ENCODE measurements at regions not wholly inside any gene's neighbourhood (a gene's known extent, or its start where the extent isn't known, plus 50 kb on each side); places are given as distances from the start of the nearest gene placed in this dataset.

DNA sequence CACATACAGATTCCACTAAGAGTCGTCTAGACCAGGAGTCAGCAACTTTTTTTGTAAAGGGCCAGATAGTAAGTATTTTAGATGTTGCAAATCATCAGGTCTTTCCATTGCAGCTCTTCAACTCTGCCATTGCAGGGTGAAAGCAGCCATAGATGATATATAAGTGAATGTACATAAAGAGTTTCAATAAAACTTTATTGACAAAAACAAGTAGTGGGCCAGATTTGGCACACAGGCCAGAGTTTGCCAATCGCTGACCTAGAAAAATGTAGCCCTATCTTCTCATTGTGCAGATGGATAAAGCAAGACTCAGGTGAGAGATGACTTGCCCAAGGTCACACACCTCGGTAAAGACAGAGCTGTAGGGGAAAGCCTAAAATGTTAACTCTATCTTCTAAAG lies 474.7 kb downstream of the MED13L start:
- Mint-ChIP-seq H3K27me3 (peaks cover 2 to 11% of the 10 kb centered on the region in 2 donors), H3K27ac (no peak overlapping the region)
- POLR2A ChIA-PET, result no interaction called here

DNA sequence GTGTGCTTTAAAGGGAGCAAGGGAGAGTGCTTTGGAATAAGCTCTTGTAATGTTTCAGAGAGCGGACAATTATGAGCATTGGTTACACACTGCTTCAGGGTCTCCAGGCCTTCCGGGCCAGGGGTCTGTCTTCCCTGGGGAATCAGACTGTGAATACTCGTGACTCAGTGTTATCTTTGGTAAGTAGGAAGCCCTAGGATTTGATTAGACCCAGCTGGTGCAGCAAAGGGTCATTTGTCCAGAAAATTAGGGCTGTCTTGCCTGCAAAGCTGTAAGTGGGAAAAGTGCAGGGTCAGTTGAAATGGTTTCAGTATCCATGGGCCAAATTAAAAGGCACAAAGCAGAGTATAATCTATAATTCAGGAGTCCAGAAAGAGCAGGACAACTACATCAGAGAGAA lies 475.6 kb downstream of the MED13L start:
- peaks cover 0 to 3% (median 0%) of the 10 kb centered on the region in 3 donors for H3K9me3 Mint-ChIP-seq
- H3K36me3 ChIP-seq (ENCODE audit: control insufficient read depth in 2 of 2, extremely low read depth in 1 of 2, insufficient read depth in 1 of 2, low read length in 1 of 2), result no peaks in the 10 kb centered on the region
- no peaks in the 10 kb centered on the region for H3K4me1 Mint-ChIP-seq
- H3K27me3 Mint-ChIP-seq, result peaks cover under 1 to 2% of the 10 kb centered on the region in 2 donors
- CTCF ChIA-PET, result no interaction called here
- 58% methylated on average over 3 of the region's 3 CpGs for WGBS (ENCODE audit: insufficient coverage)
- H3K4me1 ChIP-seq (ENCODE audit: control insufficient read depth in 1 of 2, extremely low read depth in 1 of 2, insufficient read depth in 2 of 2, low read length in 2 of 2), result no peaks in the 10 kb centered on the region
- DNase-seq (no peak), ATAC-seq (replicated peaks in 1 of 4) (no peak)
- H3K27ac ChIP-seq (ENCODE audit: low read length), result no peak overlapping the region
- no peak overlapping the region for H3K27ac Mint-ChIP-seq
- H3K4me3 Mint-ChIP-seq, result no peak overlapping the region
- no peaks in the 10 kb centered on the region for H3K9me3 ChIP-seq
- POLR2A ChIA-PET, result no interaction called here
- H3K36me3 Mint-ChIP-seq, result no peaks in the 10 kb centered on the region
- H3K27me3 ChIP-seq (replicated peaks in 1 of 2; ENCODE audit: control insufficient read depth in 2 of 2, extremely low read depth in 1 of 2, insufficient read depth in 2 of 2, low read length in 1 of 2), result no peaks in the 10 kb centered on the region
- H3K4me3 ChIP-seq (ENCODE audit: control insufficient read depth in 1 of 2, extremely low read depth in 1 of 2, low read length in 1 of 2), result no peak overlapping the region

More for the DNA sequence above, 474.7 kb downstream of the MED13L start:
- no peak for ATAC-seq (replicated peaks in 1 of 4)
- CTCF ChIA-PET, result no interaction called here
- Histone ChIP-seq H3K36me3 (ENCODE audit: control insufficient read depth in 2 of 2, extremely low read depth in 1 of 2, insufficient read depth in 1 of 2, low read length in 1 of 2) (no peaks in the 10 kb centered on the region), H3K9me3 (no peaks in the 10 kb centered on the region), H3K27ac (ENCODE audit: low read length) (no peak overlapping the region), H3K27me3 (replicated peaks in 1 of 2; ENCODE audit: control insufficient read depth in 2 of 2, extremely low read depth in 1 of 2, insufficient read depth in 2 of 2, low read length in 1 of 2) (no peaks in the 10 kb centered on the region), H3K4me1 (ENCODE audit: control insufficient read depth in 1 of 2, extremely low read depth in 1 of 2, insufficient read depth in 2 of 2, low read length in 2 of 2) (no peaks in the 10 kb centered on the region), H3K4me3 (ENCODE audit: control insufficient read depth in 1 of 2, extremely low read depth in 1 of 2, low read length in 1 of 2) (no peak overlapping the region)
- Mint-ChIP-seq H3K4me1 (no peaks in the 10 kb centered on the region), H3K36me3 (no peaks in the 10 kb centered on the region), H3K9me3 (peaks cover 0 to 3% (median 0%) of the 10 kb centered on the region in 3 donors), H3K4me3 (no peak overlapping the region)
- DNase-seq, result no peak
- WGBS (ENCODE audit: insufficient coverage), result 84% methylated on average over 2 of the region's 3 CpGs

DNA sequence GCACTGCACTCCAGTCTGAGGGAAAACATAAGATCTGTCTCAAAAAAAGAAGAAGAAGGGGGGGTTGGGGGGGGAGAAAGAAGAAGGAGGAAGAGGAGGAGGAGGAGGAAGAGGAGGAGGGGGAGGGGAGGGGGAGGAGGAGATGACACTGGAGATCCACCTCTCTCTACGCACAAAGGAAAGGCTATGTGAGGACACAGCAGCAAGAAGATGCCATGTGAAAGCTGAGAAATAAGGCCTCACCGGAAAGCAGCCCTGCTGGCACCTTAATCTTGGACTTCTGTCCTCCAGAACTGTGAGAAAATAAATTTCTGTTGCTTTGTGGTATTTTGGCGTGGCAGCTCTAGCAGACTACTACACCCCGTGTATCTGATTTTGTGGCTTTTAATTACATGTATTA lies 477.9 kb downstream of the MED13L start:
- Mint-ChIP-seq H3K27me3 (peaks cover 0 to 10% of the 10 kb centered on the region in 2 donors), H3K4me3 (no peak overlapping the region), H3K36me3 (no peaks in the 10 kb centered on the region), H3K9me3 (peaks cover 0 to 10% (median 3%) of the 10 kb centered on the region in 3 donors), H3K4me1 (no peaks in the 10 kb centered on the region), H3K27ac (no peak overlapping the region)
- Histone ChIP-seq H3K9me3 (no peaks in the 10 kb centered on the region), H3K4me1 (ENCODE audit: control insufficient read depth in 1 of 2, extremely low read depth in 1 of 2, insufficient read depth in 2 of 2, low read length in 2 of 2) (no peaks in the 10 kb centered on the region), H3K27ac (ENCODE audit: low read length) (no peak overlapping the region), H3K27me3 (replicated peaks in 1 of 2; ENCODE audit: control insufficient read depth in 2 of 2, extremely low read depth in 1 of 2, insufficient read depth in 2 of 2, low read length in 1 of 2) (no peaks in the 10 kb centered on the region), H3K36me3 (ENCODE audit: control insufficient read depth in 2 of 2, extremely low read depth in 1 of 2, insufficient read depth in 1 of 2, low read length in 1 of 2) (no peaks in the 10 kb centered on the region), H3K4me3 (ENCODE audit: control insufficient read depth in 1 of 2, extremely low read depth in 1 of 2, low read length in 1 of 2) (no peak overlapping the region)
- CTCF ChIA-PET, result no interaction called here
- 100% methylated on average over 3 of the region's 4 CpGs for WGBS (ENCODE audit: insufficient coverage)
- POLR2A ChIA-PET, result no interaction called here
- ATAC-seq (replicated peaks in 1 of 4) (no peak), DNase-seq (no peak)

DNA sequence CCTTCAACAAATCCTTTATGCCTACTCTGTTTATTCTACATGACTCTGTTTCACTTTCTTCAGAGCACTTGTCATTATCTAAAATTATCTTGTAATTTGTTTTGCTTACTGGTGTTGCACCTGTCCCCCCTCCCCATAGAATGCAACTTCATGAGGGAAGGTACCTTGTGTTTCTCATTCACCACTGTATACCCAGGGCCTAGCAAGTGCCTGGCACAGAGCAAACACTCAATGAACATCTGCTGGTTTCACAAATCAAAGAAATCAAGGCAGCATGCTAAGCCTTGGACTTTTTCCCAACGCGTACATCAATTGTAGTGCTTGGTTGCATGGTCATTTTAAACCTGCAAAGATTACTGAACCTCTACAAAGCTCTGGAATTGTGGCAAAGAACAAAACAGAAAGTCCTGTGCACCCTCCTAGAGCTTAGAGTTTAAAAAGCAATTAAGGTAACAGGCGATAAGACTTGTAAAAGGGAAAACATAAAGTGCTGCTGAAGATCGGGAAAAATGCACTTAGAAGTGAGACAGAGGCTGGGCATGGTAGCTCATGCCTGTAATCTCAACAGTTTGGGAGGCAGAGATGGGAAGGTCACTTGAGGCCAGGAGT lies 479.1 kb downstream of the MED13L start:
- H3K4me1 Mint-ChIP-seq, result no peaks in the 10 kb centered on the region
- Histone ChIP-seq H3K27me3 (replicated peaks in 1 of 2; ENCODE audit: control insufficient read depth in 2 of 2, extremely low read depth in 1 of 2, insufficient read depth in 2 of 2, low read length in 1 of 2) (no peaks in the 10 kb centered on the region), H3K36me3 (ENCODE audit: control insufficient read depth in 2 of 2, extremely low read depth in 1 of 2, insufficient read depth in 1 of 2, low read length in 1 of 2) (no peaks in the 10 kb centered on the region), H3K4me3 (ENCODE audit: control insufficient read depth in 1 of 2, extremely low read depth in 1 of 2, low read length in 1 of 2) (no peak overlapping the region), H3K4me1 (ENCODE audit: control insufficient read depth in 1 of 2, extremely low read depth in 1 of 2, insufficient read depth in 2 of 2, low read length in 2 of 2) (no peaks in the 10 kb centered on the region), H3K27ac (ENCODE audit: low read length) (no peak overlapping the region), H3K9me3 (no peaks in the 10 kb centered on the region)
- H3K27me3 Mint-ChIP-seq, result peaks cover 0 to 15% of the 10 kb centered on the region in 2 donors
- ATAC-seq (replicated peaks in 1 of 4), result no peak
- 100% methylated on average over 1 of the region's 4 CpGs for WGBS (ENCODE audit: insufficient coverage)
- POLR2A ChIA-PET, result no interaction called here
- no peak for DNase-seq
- peaks cover 0 to 10% (median 3%) of the 10 kb centered on the region in 3 donors for H3K9me3 Mint-ChIP-seq
- H3K27ac Mint-ChIP-seq, result no peak overlapping the region
- H3K36me3 Mint-ChIP-seq, result no peaks in the 10 kb centered on the region
- H3K4me3 Mint-ChIP-seq, result no peak overlapping the region
- CTCF ChIA-PET, result no interaction called here

DNA sequence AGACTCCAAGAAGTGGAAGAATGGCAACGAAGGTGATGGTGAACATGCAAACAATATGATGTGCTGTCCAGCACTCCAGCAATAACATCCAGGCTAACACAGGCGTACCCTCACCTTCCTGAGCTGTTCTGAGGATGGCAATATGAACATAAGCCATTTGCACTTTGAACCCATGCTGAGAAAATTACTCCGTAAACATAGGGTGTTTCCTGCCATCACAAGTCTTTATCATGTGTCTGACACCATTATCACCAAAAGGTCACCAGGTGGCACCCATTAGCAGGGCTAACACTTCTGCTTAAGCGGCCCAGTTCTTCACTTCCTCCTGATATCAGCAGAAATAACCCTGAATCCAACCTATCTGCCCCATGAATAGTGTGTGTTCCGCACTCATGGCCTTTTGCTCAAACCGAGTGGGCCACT lies 482.8 kb downstream of the MED13L start:
- Histone ChIP-seq H3K4me3 (ENCODE audit: control insufficient read depth in 1 of 2, extremely low read depth in 1 of 2, low read length in 1 of 2) (no peak overlapping the region), H3K4me1 (ENCODE audit: control insufficient read depth in 1 of 2, extremely low read depth in 1 of 2, insufficient read depth in 2 of 2, low read length in 2 of 2) (no peaks in the 10 kb centered on the region), H3K27me3 (replicated peaks in 1 of 2; ENCODE audit: control insufficient read depth in 2 of 2, extremely low read depth in 1 of 2, insufficient read depth in 2 of 2, low read length in 1 of 2) (peaks cover 0 to 7% of the 10 kb centered on the region in 2 experiments), H3K9me3 (no peaks in the 10 kb centered on the region), H3K27ac (ENCODE audit: low read length) (no peak overlapping the region), H3K36me3 (ENCODE audit: control insufficient read depth in 2 of 2, extremely low read depth in 1 of 2, insufficient read depth in 1 of 2, low read length in 1 of 2) (no peaks in the 10 kb centered on the region)
- Mint-ChIP-seq H3K27ac (no peak overlapping the region), H3K36me3 (no peaks in the 10 kb centered on the region), H3K4me3 (no peak overlapping the region), H3K27me3 (peaks cover 11 to 22% of the 10 kb centered on the region in 2 donors), H3K9me3 (peaks cover 0 to 10% (median 0%) of the 10 kb centered on the region in 3 donors), H3K4me1 (no peaks in the 10 kb centered on the region)
- ATAC-seq (replicated peaks in 1 of 4), result no peak
- no peak for DNase-seq
- WGBS (ENCODE audit: insufficient coverage), result 82% methylated on average over 3 of the region's 6 CpGs
- ChIA-PET CTCF (no interaction called here), POLR2A (no interaction called here)

GRCh38 chr12:115791331-115791730 lies 486.2 kb downstream of the MED13L start:
- Histone ChIP-seq H3K4me3 (ENCODE audit: control insufficient read depth in 1 of 2, extremely low read depth in 1 of 2, low read length in 1 of 2) (no peak overlapping the region), H3K4me1 (ENCODE audit: control insufficient read depth in 1 of 2, extremely low read depth in 1 of 2, insufficient read depth in 2 of 2, low read length in 2 of 2) (no peaks in the 10 kb centered on the region), H3K27me3 (replicated peaks in 1 of 2; ENCODE audit: control insufficient read depth in 2 of 2, extremely low read depth in 1 of 2, insufficient read depth in 2 of 2, low read length in 1 of 2) (peaks cover 0 to 7% of the 10 kb centered on the region in 2 experiments), H3K27ac (ENCODE audit: low read length) (no peak overlapping the region), H3K36me3 (ENCODE audit: control insufficient read depth in 2 of 2, extremely low read depth in 1 of 2, insufficient read depth in 1 of 2, low read length in 1 of 2) (no peaks in the 10 kb centered on the region), H3K9me3 (no peaks in the 10 kb centered on the region)
- H3K27ac Mint-ChIP-seq, result no peak overlapping the region
- peaks cover 0 to 10% (median 6%) of the 10 kb centered on the region in 3 donors for H3K9me3 Mint-ChIP-seq
- ATAC-seq (replicated peaks in 1 of 4) (no peak), DNase-seq (no peak)
- ChIA-PET CTCF (no interaction called here), POLR2A (no interaction called here)
- no peaks in the 10 kb centered on the region for H3K36me3 Mint-ChIP-seq
- peaks cover 12 to 22% of the 10 kb centered on the region in 2 donors for H3K27me3 Mint-ChIP-seq
- H3K4me1 Mint-ChIP-seq, result no peaks in the 10 kb centered on the region
- WGBS (ENCODE audit: insufficient coverage), result 95% methylated on average over 3 of the region's 4 CpGs
- H3K4me3 Mint-ChIP-seq, result no peak overlapping the region

DNA sequence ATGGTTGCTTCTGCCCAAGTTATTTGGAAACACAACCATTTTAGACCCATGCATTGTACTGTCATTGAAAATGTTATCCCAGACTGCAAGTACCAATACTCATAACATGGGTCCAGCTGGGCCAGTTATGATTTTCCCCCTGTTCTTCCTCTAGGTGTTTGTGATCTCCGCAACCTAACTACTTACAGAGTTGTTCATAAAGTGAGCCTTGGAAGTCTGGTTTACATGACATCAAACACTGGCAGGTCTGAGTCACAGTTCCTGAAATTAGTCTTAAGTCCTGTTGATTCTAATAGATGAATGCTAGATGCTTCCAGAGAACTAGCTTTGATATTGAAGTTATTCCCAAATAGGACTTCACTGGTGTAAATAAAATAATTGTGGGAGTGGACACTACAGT lies 487.0 kb downstream of the MED13L start:
- Histone ChIP-seq H3K36me3 (ENCODE audit: control insufficient read depth in 2 of 2, extremely low read depth in 1 of 2, insufficient read depth in 1 of 2, low read length in 1 of 2) (no peaks in the 10 kb centered on the region), H3K4me3 (ENCODE audit: control insufficient read depth in 1 of 2, extremely low read depth in 1 of 2, low read length in 1 of 2) (no peak overlapping the region), H3K27ac (ENCODE audit: low read length) (no peak overlapping the region), H3K4me1 (ENCODE audit: control insufficient read depth in 1 of 2, extremely low read depth in 1 of 2, insufficient read depth in 2 of 2, low read length in 2 of 2) (no peaks in the 10 kb centered on the region), H3K27me3 (replicated peaks in 1 of 2; ENCODE audit: control insufficient read depth in 2 of 2, extremely low read depth in 1 of 2, insufficient read depth in 2 of 2, low read length in 1 of 2) (peaks cover 0 to 7% of the 10 kb centered on the region in 2 experiments), H3K9me3 (no peaks in the 10 kb centered on the region)
- no CpG with 5 or more reads among the region's 1 CpG for WGBS (ENCODE audit: insufficient coverage)
- DNase-seq (no peak), ATAC-seq (replicated peaks in 1 of 4) (no peak)
- no peak overlapping the region for H3K4me3 Mint-ChIP-seq
- H3K4me1 Mint-ChIP-seq, result no peaks in the 10 kb centered on the region
- H3K27me3 Mint-ChIP-seq, result peaks cover 12 to 19% of the 10 kb centered on the region in 2 donors
- ChIA-PET CTCF (no interaction called here), POLR2A (no interaction called here)
- H3K27ac Mint-ChIP-seq, result no peak overlapping the region
- H3K9me3 Mint-ChIP-seq, result peaks cover 0 to 7% (median 6%) of the 10 kb centered on the region in 3 donors
- no peaks in the 10 kb centered on the region for H3K36me3 Mint-ChIP-seq
